Upper lobe of right lung (tissue), 1 donor: ENCODE measurements at regions not wholly inside any gene's neighbourhood (a gene's known extent, or its start where the extent isn't known, plus 50 kb on each side); places are given as distances from the start of the nearest gene placed in this dataset.

Experiments
- ATAC-seq: fragments of 200-7000 bp; cut with Tn5 transposase; one replicate; pipeline ENCODE4 v1.9.1; 2020; ENCODE audit warnings: mild to moderate bottlenecking, moderate library complexity
- DNase-seq: peaks from one replicate; pipeline ENCODE4 v3.0.0-alpha.2; 2020
- H3K27ac ChIP-seq: fragments of 200-600 bp; one replicate; pipeline ENCODE4 v1.8.0; 2022
- H3K27me3 ChIP-seq: fragments of 200-600 bp; one replicate; pipeline ENCODE4 v1.8.0; 2022; ENCODE audit warnings: mild to moderate bottlenecking
- H3K36me3 ChIP-seq: fragments of 200-600 bp; one replicate; pipeline ENCODE4 v1.8.0; 2022
- H3K4me1 ChIP-seq: fragments of 200-600 bp; one replicate; pipeline ENCODE4 v1.8.0; 2022
- H3K4me3 ChIP-seq: fragments of 200-600 bp; one replicate; pipeline ENCODE4 v1.8.0; 2022; ENCODE audit warnings: mild to moderate bottlenecking
- H3K9me3 ChIP-seq: fragments of 200-600 bp; one replicate; pipeline ENCODE4 v1.8.0; 2022
- intact Hi-C: fragments of 100-400 bp; cut with DNase I; formaldehyde crosslinking; loops from one replicate; pipeline ENCODE4 v1.11.0; 2022
- TF ChIP-seq, protein P1 (sequence below): fragments of 200-600 bp; IDR thresholded peaks from one replicate; pipeline ENCODE4 v1.8.0; 2022; ENCODE audit warnings: antibody characterized with exemption
- donor health status: DM: no; HTN: yes; CAD: no; lungs with severe emphysema.

DNA sequence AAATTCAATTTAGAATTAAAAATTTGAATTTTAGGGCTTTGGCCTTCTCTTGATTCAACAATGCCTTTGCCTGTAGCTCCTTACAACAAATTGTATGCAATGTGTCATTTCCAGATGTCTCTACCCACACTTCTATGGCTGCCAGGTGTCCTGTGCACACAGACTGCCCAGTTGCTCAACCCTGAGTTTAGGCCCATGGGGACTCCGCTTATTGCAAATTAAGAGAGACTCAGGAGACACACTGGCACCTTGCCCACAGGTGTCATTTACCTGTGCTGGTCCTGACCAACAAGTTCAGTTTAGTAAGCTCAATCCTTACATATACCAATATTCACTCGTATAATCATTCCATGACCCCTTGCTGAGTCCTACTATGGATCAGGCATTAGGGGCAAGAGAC is 236.1 kb downstream of the OMA1 start:
- no peak overlapping the region for H3K4me3 ChIP-seq
- no peak for DNase-seq
- intact Hi-C loops, result no loop called here
- no peaks in the 10 kb centered on the region for H3K36me3 ChIP-seq
- no peaks in the 10 kb centered on the region for H3K9me3 ChIP-seq
- no peaks in the 10 kb centered on the region for H3K4me1 ChIP-seq
- H3K27ac ChIP-seq, result no peak overlapping the region
- ATAC-seq, result no peak
- H3K27me3 ChIP-seq, result no peaks in the 10 kb centered on the region
- TF ChIP-seq, protein P1, sequence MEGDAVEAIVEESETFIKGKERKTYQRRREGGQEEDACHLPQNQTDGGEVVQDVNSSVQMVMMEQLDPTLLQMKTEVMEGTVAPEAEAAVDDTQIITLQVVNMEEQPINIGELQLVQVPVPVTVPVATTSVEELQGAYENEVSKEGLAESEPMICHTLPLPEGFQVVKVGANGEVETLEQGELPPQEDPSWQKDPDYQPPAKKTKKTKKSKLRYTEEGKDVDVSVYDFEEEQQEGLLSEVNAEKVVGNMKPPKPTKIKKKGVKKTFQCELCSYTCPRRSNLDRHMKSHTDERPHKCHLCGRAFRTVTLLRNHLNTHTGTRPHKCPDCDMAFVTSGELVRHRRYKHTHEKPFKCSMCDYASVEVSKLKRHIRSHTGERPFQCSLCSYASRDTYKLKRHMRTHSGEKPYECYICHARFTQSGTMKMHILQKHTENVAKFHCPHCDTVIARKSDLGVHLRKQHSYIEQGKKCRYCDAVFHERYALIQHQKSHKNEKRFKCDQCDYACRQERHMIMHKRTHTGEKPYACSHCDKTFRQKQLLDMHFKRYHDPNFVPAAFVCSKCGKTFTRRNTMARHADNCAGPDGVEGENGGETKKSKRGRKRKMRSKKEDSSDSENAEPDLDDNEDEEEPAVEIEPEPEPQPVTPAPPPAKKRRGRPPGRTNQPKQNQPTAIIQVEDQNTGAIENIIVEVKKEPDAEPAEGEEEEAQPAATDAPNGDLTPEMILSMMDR, result no peak

DNA sequence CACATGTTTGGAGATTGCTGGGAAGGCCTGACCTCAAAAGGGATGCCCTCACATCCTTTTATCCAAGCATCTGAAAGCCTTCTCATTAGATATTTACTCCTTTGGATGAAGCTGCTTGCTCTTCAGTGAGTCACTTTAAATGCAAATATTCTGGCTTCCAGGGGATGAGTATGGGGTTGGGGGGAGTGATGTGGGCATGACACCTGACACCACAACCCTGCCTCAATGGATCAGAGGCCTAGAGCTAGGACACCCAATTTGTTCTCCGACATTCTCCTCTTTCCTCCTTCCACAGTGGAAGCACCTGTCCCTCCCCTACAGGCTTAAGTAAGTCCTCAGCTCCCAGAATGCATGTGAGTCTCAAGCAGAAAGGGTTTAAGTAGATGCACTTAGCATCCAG is 238.3 kb downstream of the OMA1 start:
- no peaks in the 10 kb centered on the region for H3K36me3 ChIP-seq
- intact Hi-C loops, result no loop called here

DNA sequence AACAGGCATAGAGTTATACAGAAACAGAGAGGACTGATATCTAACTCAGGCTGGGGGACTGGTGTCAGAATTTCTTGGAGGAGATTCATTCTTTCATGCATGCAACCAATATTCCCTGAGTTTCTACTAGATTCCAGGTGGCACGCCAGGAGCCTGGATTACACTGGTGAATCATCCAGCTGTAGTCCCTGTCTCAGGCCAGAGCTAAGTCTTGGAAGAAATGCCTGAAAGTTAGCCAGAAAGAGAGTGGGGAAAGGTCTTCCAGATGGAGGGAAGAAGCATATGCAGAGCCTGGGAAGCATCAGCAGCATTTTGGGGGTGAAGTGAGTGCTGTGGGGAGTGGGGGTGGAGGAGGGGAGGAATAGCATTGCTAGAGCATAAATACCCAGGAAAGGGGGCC is 239.1 kb downstream of the OMA1 start:
- no peaks in the 10 kb centered on the region for H3K9me3 ChIP-seq
- no peak overlapping the region for H3K27ac ChIP-seq
- intact Hi-C loops, result no loop called here
- H3K36me3 ChIP-seq, result no peaks in the 10 kb centered on the region
- ATAC-seq (no peak), DNase-seq (no peak)
- H3K27me3 ChIP-seq, result no peaks in the 10 kb centered on the region
- no peaks in the 10 kb centered on the region for H3K4me1 ChIP-seq
- no peak overlapping the region for H3K4me3 ChIP-seq
- TF ChIP-seq, protein P1, result no peak

More for the DNA sequence above, 238.3 kb downstream of the OMA1 start:
- ATAC-seq, result no peak
- Histone ChIP-seq H3K4me1 (no peaks in the 10 kb centered on the region), H3K4me3 (no peak overlapping the region), H3K27me3 (no peaks in the 10 kb centered on the region), H3K9me3 (no peaks in the 10 kb centered on the region), H3K27ac (no peak overlapping the region)
- DNase-seq, result no peak
- TF ChIP-seq, protein P1, result no peak

DNA sequence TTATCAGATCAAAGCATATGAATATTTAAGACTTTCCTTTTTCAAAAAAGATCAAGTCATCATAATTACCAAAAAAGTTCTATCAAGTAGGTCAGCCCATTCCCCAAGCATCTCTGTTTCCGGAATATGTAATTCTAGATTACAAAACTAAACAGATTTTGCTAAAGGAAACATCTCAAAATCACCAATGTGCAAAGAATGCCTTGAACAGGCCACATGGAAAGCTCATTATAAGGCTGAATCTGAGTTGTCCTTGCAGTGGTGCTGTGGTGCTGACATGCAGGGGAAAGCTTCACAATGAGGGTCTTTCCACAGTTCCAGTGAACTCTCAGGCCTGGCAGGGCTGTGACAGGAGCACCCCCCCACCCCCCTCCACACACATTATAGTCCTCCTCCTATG is 240.9 kb downstream of the OMA1 start:
- DNase-seq (no peak), ATAC-seq (no peak)
- TF ChIP-seq, protein P1, result no peak
- intact Hi-C loops, result no loop called here
- Histone ChIP-seq H3K27me3 (no peaks in the 10 kb centered on the region), H3K9me3 (no peaks in the 10 kb centered on the region), H3K36me3 (no peaks in the 10 kb centered on the region), H3K4me1 (no peaks in the 10 kb centered on the region), H3K27ac (no peak overlapping the region), H3K4me3 (no peak overlapping the region)

DNA sequence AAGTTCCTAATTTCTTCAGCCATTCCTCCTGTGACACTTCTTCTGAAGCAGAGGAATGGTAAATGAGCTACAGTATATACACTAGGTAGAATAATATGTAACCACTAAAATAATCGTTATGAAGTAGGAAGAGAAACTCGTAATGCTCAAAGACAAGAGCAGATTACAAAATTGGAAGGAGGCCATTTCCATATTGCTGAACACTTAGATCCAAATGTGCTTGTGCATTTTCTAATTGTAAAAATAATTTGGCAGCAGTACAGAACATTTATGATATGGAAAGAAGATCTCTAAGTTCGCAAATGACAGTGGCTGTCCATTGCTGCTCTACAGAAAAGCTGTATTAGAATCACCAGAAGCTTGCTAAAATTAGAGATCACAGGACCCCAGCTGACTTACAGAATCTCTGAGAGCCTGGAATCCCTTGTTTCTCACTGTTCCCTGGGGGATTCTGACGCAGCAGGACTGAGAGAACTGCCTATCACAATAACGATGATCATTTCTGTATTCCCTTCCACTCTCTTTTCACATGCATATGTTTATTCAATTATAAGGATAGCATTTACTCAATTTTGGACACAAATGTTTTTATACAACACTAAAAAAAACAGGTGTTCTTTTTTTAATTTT is 242.1 kb downstream of the OMA1 start:
- no peak overlapping the region for H3K27ac ChIP-seq
- H3K4me3 ChIP-seq, result no peak overlapping the region
- DNase-seq (no peak), ATAC-seq (no peak)
- no peaks in the 10 kb centered on the region for H3K27me3 ChIP-seq
- TF ChIP-seq, protein P1, result no peak
- H3K9me3 ChIP-seq, result no peaks in the 10 kb centered on the region
- no peaks in the 10 kb centered on the region for H3K4me1 ChIP-seq
- intact Hi-C loops, result no loop called here
- H3K36me3 ChIP-seq, result no peaks in the 10 kb centered on the region

DNA sequence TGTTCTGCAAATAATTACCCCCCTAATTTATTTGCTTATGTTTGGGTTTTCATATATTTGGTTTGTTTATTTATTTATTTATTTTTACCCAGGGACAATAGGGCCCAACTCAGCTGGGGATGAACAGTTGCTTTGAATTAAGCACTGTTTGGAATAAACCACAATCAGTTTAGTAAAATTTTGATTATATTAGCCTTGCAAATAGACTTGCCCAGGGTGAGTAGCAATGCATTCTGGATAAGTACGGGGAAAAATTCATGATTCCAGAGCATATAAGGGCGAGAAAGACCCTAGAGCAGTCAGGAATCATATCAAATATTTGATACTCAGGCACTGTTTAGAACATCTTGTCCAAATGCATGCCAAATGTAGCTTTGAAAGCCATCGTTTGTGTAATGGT is 242.7 kb downstream of the OMA1 start:
- Histone ChIP-seq H3K9me3 (no peaks in the 10 kb centered on the region), H3K27me3 (no peaks in the 10 kb centered on the region), H3K36me3 (no peaks in the 10 kb centered on the region), H3K4me3 (no peak overlapping the region), H3K4me1 (no peaks in the 10 kb centered on the region), H3K27ac (no peak overlapping the region)
- ATAC-seq (no peak), DNase-seq (no peak)
- intact Hi-C loops, result no loop called here
- TF ChIP-seq, protein P1, result no peak
